SJCRH30 (cell line): ENCODE measurements at regions not wholly inside any gene's neighbourhood (a gene's known extent, or its start where the extent isn't known, plus 50 kb on each side); places are given as distances from the start of the nearest gene placed in this dataset.
"Not testable (repeated sequence)": the region's sequence is repeated elsewhere in the genome, so short reads cannot be mapped to it uniquely, and the experiment has no call there.

Experiments
- DNase-seq, 2 experiments: peaks; one replicate each; pipeline ENCODE4 v3.0.0-alpha.2; 2015 to 2020
- H3K27ac ChIP-seq: fragments of 250-450 bp; sonication (Bioruptor Pico); 2 replicates; pipeline ENCODE4 v1.5.1; 2020; ENCODE audit warnings: mild to moderate bottlenecking, moderate library complexity
- H3K27me3 ChIP-seq: fragments of 250-450 bp; sonication (Bioruptor Pico); 2 replicates; pipeline ENCODE4 v1.5.1; 2020; ENCODE audit warnings: mild to moderate bottlenecking, moderate library complexity
- H3K36me3 ChIP-seq: fragments of 250-450 bp; sonication (Bioruptor Pico); 2 replicates; pipeline ENCODE4 v1.5.1; 2020; ENCODE audit warnings: mild to moderate bottlenecking, moderate library complexity
- H3K4me1 ChIP-seq: fragments of 250-450 bp; sonication (Bioruptor Pico); 2 replicates; pipeline ENCODE4 v1.5.1; 2020; ENCODE audit warnings: mild to moderate bottlenecking, moderate library complexity
- H3K4me3 ChIP-seq: fragments of 250-450 bp; sonication (Bioruptor Pico); 2 replicates; pipeline ENCODE4 v1.5.1; 2020; ENCODE audit warnings: mild to moderate bottlenecking, moderate library complexity
- H3K9me3 ChIP-seq: fragments of 250-450 bp; sonication (Bioruptor Pico); replicated peaks from 2 replicates; pipeline ENCODE4 v1.5.1; 2020; ENCODE audit warnings: mild to moderate bottlenecking, moderate library complexity

- Histone ChIP-seq H3K4me3 (no peak overlapping the region), H3K9me3 (no peaks in the 10 kb centered on the region), H3K27ac (no peak overlapping the region), H3K36me3 (no peaks in the 10 kb centered on the region), H3K4me1 (no peaks in the 10 kb centered on the region), H3K27me3 (no peaks in the 10 kb centered on the region)
- DNase-seq = no peak
Measured at GRCh38 chr6:49004801-49005200, 458.3 kb downstream of the MMUT start.

GRCh38 chr6:49003348-49003747 is 459.7 kb downstream of the MMUT start:
- no peaks in the 10 kb centered on the region for H3K27me3 ChIP-seq
- H3K27ac ChIP-seq = no peak overlapping the region
- no peaks in the 10 kb centered on the region for H3K4me1 ChIP-seq
- H3K36me3 ChIP-seq = no peaks in the 10 kb centered on the region
- H3K4me3 ChIP-seq = no peak overlapping the region
- H3K9me3 ChIP-seq = no peaks in the 10 kb centered on the region
- DNase-seq = no peak

- DNase-seq = no peak
- H3K9me3 ChIP-seq = no peaks in the 10 kb centered on the region
- H3K4me3 ChIP-seq = no peak overlapping the region
- no peak overlapping the region for H3K27ac ChIP-seq
- no peaks in the 10 kb centered on the region for H3K4me1 ChIP-seq
- H3K36me3 ChIP-seq = no peaks in the 10 kb centered on the region
- no peaks in the 10 kb centered on the region for H3K27me3 ChIP-seq
Measured at GRCh38 chr6:49001856-49002541, 461.1 kb downstream of the MMUT start.

GRCh38 chr6:48998574-48998973 is 464.5 kb downstream of the MMUT start:
- no peaks in the 10 kb centered on the region for H3K36me3 ChIP-seq
- H3K9me3 ChIP-seq = no peaks in the 10 kb centered on the region
- H3K27ac ChIP-seq = no peak overlapping the region
- H3K27me3 ChIP-seq = no peaks in the 10 kb centered on the region
- DNase-seq = no peak
- H3K4me3 ChIP-seq = no peak overlapping the region
- no peaks in the 10 kb centered on the region for H3K4me1 ChIP-seq

- H3K4me3 ChIP-seq = no peak overlapping the region
- no peak overlapping the region for H3K27ac ChIP-seq
- H3K9me3 ChIP-seq = no peaks in the 10 kb centered on the region
- no peaks in the 10 kb centered on the region for H3K27me3 ChIP-seq
- H3K36me3 ChIP-seq = no peaks in the 10 kb centered on the region
- no peaks in the 10 kb centered on the region for H3K4me1 ChIP-seq
- no peak for DNase-seq
Measured at GRCh38 chr6:48996461-48997119, 466.5 kb downstream of the MMUT start.

GRCh38 chr6:48994811-48995210 is 468.2 kb downstream of the MMUT start:
- H3K27me3 ChIP-seq = no peaks in the 10 kb centered on the region
- no peak overlapping the region for H3K27ac ChIP-seq
- no peaks in the 10 kb centered on the region for H3K9me3 ChIP-seq
- H3K4me1 ChIP-seq = no peaks in the 10 kb centered on the region
- no peaks in the 10 kb centered on the region for H3K36me3 ChIP-seq
- no peak for DNase-seq
- no peak overlapping the region for H3K4me3 ChIP-seq

GRCh38 chr6:48990739-48991138 is 472.3 kb downstream of the MMUT start:
- Histone ChIP-seq H3K9me3 (no peaks in the 10 kb centered on the region), H3K36me3 (no peaks in the 10 kb centered on the region), H3K4me1 (no peaks in the 10 kb centered on the region), H3K27ac (no peak overlapping the region), H3K4me3 (no peak overlapping the region), H3K27me3 (no peaks in the 10 kb centered on the region)
- DNase-seq = no peak

- DNase-seq = no peak
- Histone ChIP-seq H3K27me3 (no peaks in the 10 kb centered on the region), H3K27ac (no peak overlapping the region), H3K9me3 (no peaks in the 10 kb centered on the region), H3K36me3 (no peaks in the 10 kb centered on the region), H3K4me1 (no peaks in the 10 kb centered on the region), H3K4me3 (no peak overlapping the region)
Measured at GRCh38 chr6:48986845-48987244, 476.2 kb downstream of the MMUT start.

- no peaks in the 10 kb centered on the region for H3K4me1 ChIP-seq
- H3K9me3 ChIP-seq = no peaks in the 10 kb centered on the region
- no peaks in the 10 kb centered on the region for H3K36me3 ChIP-seq
- H3K27me3 ChIP-seq = no peaks in the 10 kb centered on the region
- no peak overlapping the region for H3K4me3 ChIP-seq
- no peak for DNase-seq
- no peak overlapping the region for H3K27ac ChIP-seq
Measured at GRCh38 chr6:48986105-48986504, 476.9 kb downstream of the MMUT start.

- DNase-seq = no peak
- Histone ChIP-seq H3K4me3 (no peak overlapping the region), H3K9me3 (no peaks in the 10 kb centered on the region), H3K27ac (no peak overlapping the region), H3K36me3 (no peaks in the 10 kb centered on the region), H3K4me1 (no peaks in the 10 kb centered on the region), H3K27me3 (no peaks in the 10 kb centered on the region)
Measured at GRCh38 chr6:48985025-48985424, 478.0 kb downstream of the MMUT start.

- not testable (repeated sequence) for DNase-seq, H3K36me3 ChIP-seq, H3K27ac ChIP-seq, H3K9me3 ChIP-seq, H3K4me1 ChIP-seq, H3K4me3 ChIP-seq, H3K27me3 ChIP-seq
Measured at GRCh38 chr6:48983968-48984367, 479.1 kb downstream of the MMUT start.

GRCh38 chr6:48983377-48983776 is 479.7 kb downstream of the MMUT start:
- Histone ChIP-seq H3K36me3 (no peaks in the 10 kb centered on the region), H3K9me3 (no peaks in the 10 kb centered on the region), H3K27me3 (no peaks in the 10 kb centered on the region), H3K27ac (no peak overlapping the region), H3K4me1 (no peaks in the 10 kb centered on the region), H3K4me3 (no peak overlapping the region)
- no peak for DNase-seq

- Histone ChIP-seq H3K36me3 (no peaks in the 10 kb centered on the region), H3K27ac (no peak overlapping the region), H3K9me3 (no peaks in the 10 kb centered on the region), H3K27me3 (no peaks in the 10 kb centered on the region), H3K4me3 (no peak overlapping the region), H3K4me1 (no peaks in the 10 kb centered on the region)
- no peak for DNase-seq
Measured at GRCh38 chr6:48979806-48980205, 483.2 kb downstream of the MMUT start.

- no peaks in the 10 kb centered on the region for H3K36me3 ChIP-seq
- H3K27me3 ChIP-seq = no peaks in the 10 kb centered on the region
- no peaks in the 10 kb centered on the region for H3K4me1 ChIP-seq
- H3K27ac ChIP-seq = no peak overlapping the region
- DNase-seq = no peak
- H3K4me3 ChIP-seq = no peak overlapping the region
- H3K9me3 ChIP-seq = no peaks in the 10 kb centered on the region
Measured at GRCh38 chr6:48979085-48979484, 484.0 kb downstream of the MMUT start.

GRCh38 chr6:48978016-48978415 is 485.0 kb downstream of the MMUT start:
- H3K4me1 ChIP-seq = no peaks in the 10 kb centered on the region
- no peak overlapping the region for H3K4me3 ChIP-seq
- no peaks in the 10 kb centered on the region for H3K9me3 ChIP-seq
- H3K36me3 ChIP-seq = no peaks in the 10 kb centered on the region
- DNase-seq = no peak
- H3K27me3 ChIP-seq = no peaks in the 10 kb centered on the region
- no peak overlapping the region for H3K27ac ChIP-seq

- Histone ChIP-seq H3K4me1 (no peaks in the 10 kb centered on the region), H3K27ac (no peak overlapping the region), H3K36me3 (no peaks in the 10 kb centered on the region), H3K27me3 (no peaks in the 10 kb centered on the region), H3K9me3 (no peaks in the 10 kb centered on the region), H3K4me3 (no peak overlapping the region)
- no peak for DNase-seq
Measured at GRCh38 chr6:48977573-48977972, 485.5 kb downstream of the MMUT start.
